ENCODE measurements at regions not wholly inside any gene's neighbourhood (a gene's known extent, or its start where the extent isn't known, plus 50 kb on each side); places are given as distances from the start of the nearest gene placed in this dataset.

GRCh38 chr1:55690366-55690765, 475.2 kb upstream of the USP24 start:
- Histone ChIP-seq H3K9me3 (no peaks in the 10 kb centered on the region), H3K27me3 (replicated peaks; ENCODE audit: insufficient read depth) (no peaks in the 10 kb centered on the region), H3K36me3 (no peaks in the 10 kb centered on the region), H3K27ac (no peak overlapping the region), H3K4me3 (no peak overlapping the region), H3K4me1 (replicated peaks) (no peaks in the 10 kb centered on the region)
- no peak for TF ChIP-seq POLR2A (IDR thresholded peaks at IDR 0.05)
- TF ChIP-seq POLR2AphosphoS5 (IDR thresholded peaks at IDR 0.05) = no peak
- TF ChIP-seq CTCF (IDR thresholded peaks at IDR 0.05) = no peak
- intact Hi-C loops (cut with DNase I) = loop anchor here (10.0 kb wide), 1 partner anchor 884 kb away; the partner anchor contains the start of gene PLPP3
- WGBS = 83% methylated on average over 4 of the region's 4 CpGs
- no peak for DNase-seq (ENCODE audit: low spot score)

GRCh38 chr1:55689800-55690199, 474.6 kb upstream of the USP24 start:
- Histone ChIP-seq H3K27me3 (replicated peaks; ENCODE audit: insufficient read depth) (no peaks in the 10 kb centered on the region), H3K9me3 (no peaks in the 10 kb centered on the region), H3K4me1 (replicated peaks) (no peaks in the 10 kb centered on the region), H3K4me3 (no peak overlapping the region), H3K27ac (no peak overlapping the region), H3K36me3 (no peaks in the 10 kb centered on the region)
- intact Hi-C loops (cut with DNase I) = loop anchor here (10.0 kb wide), 1 partner anchor 885 kb away; the partner anchor contains the start of gene PLPP3
- TF ChIP-seq POLR2A (IDR thresholded peaks at IDR 0.05) = no peak
- no peak for TF ChIP-seq POLR2AphosphoS5 (IDR thresholded peaks at IDR 0.05)
- TF ChIP-seq CTCF (IDR thresholded peaks at IDR 0.05) = no peak
- no peak for DNase-seq (ENCODE audit: low spot score)
- WGBS = 86% methylated on average over 3 of the region's 3 CpGs

GRCh38 chr1:55685560-55685959, 470.4 kb upstream of the USP24 start:
- H3K4me1 ChIP-seq (replicated peaks) = no peaks in the 10 kb centered on the region
- TF ChIP-seq POLR2A (IDR thresholded peaks at IDR 0.05) (no peak), POLR2AphosphoS5 (IDR thresholded peaks at IDR 0.05) (no peak), CTCF (IDR thresholded peaks at IDR 0.05) (no peak)
- H3K27ac ChIP-seq = no peak overlapping the region
- H3K27me3 ChIP-seq (replicated peaks; ENCODE audit: insufficient read depth) = no peaks in the 10 kb centered on the region
- H3K9me3 ChIP-seq = no peaks in the 10 kb centered on the region
- DNase-seq (ENCODE audit: low spot score) = no peak
- 92% methylated on average over 7 of the region's 7 CpGs for WGBS
- no peak overlapping the region for H3K4me3 ChIP-seq
- intact Hi-C loops (cut with DNase I) = no loop called here
- H3K36me3 ChIP-seq = no peaks in the 10 kb centered on the region

GRCh38 chr1:55684131-55684650, 469.0 kb upstream of the USP24 start:
- H3K4me1 ChIP-seq (replicated peaks) = no peaks in the 10 kb centered on the region
- H3K9me3 ChIP-seq = no peaks in the 10 kb centered on the region
- intact Hi-C loops (cut with DNase I) = no loop called here
- H3K36me3 ChIP-seq = no peaks in the 10 kb centered on the region
- no peak overlapping the region for H3K4me3 ChIP-seq
- TF ChIP-seq POLR2A (IDR thresholded peaks at IDR 0.05) (no peak), CTCF (IDR thresholded peaks at IDR 0.05) (no peak), POLR2AphosphoS5 (IDR thresholded peaks at IDR 0.05) (no peak)
- H3K27me3 ChIP-seq (replicated peaks; ENCODE audit: insufficient read depth) = no peaks in the 10 kb centered on the region
- no peak for DNase-seq (ENCODE audit: low spot score)
- H3K27ac ChIP-seq = no peak overlapping the region

GRCh38 chr1:55682198-55682597, 467.0 kb upstream of the USP24 start:
- TF ChIP-seq POLR2A (IDR thresholded peaks at IDR 0.05) = no peak
- TF ChIP-seq CTCF (IDR thresholded peaks at IDR 0.05) = no peak
- no peak for TF ChIP-seq POLR2AphosphoS5 (IDR thresholded peaks at IDR 0.05)
- intact Hi-C loops (cut with DNase I) = no loop called here
- no peaks in the 10 kb centered on the region for H3K9me3 ChIP-seq
- no peak overlapping the region for H3K4me3 ChIP-seq
- H3K27ac ChIP-seq = no peak overlapping the region
- no peaks in the 10 kb centered on the region for H3K4me1 ChIP-seq (replicated peaks)
- DNase-seq (ENCODE audit: low spot score) = no peak
- no peaks in the 10 kb centered on the region for H3K27me3 ChIP-seq (replicated peaks; ENCODE audit: insufficient read depth)
- no peaks in the 10 kb centered on the region for H3K36me3 ChIP-seq
- 98% methylated on average over 3 of the region's 3 CpGs for WGBS

Measured in prostate gland (tissue), 2 donors.